Occipital lobe (tissue), 1 donor: ENCODE measurements at regions not wholly inside any gene's neighbourhood (a gene's known extent, or its start where the extent isn't known, plus 50 kb on each side); places are given as distances from the start of the nearest gene placed in this dataset.
"Not testable (repeated sequence)": the region's sequence is repeated elsewhere in the genome, so short reads cannot be mapped to it uniquely, and the experiment has no call there.

Experiments used
- DNase-seq: peaks from one replicate; lab custom pipeline; 2025; lab: John Stamatoyannopoulos, UW

- DNase-seq, result not testable (repeated sequence)
Observed at GRCh38 chr2:111569356-111570199, 314.4 kb downstream of the ANAPC1 start.

GRCh38 chr2:111570300-111571114 is 313.5 kb downstream of the ANAPC1 start:
- DNase-seq, result not testable (repeated sequence)

- not testable (repeated sequence) for DNase-seq
Observed at GRCh38 chr2:111574803-111575202, 309.2 kb downstream of the ANAPC1 start.

- DNase-seq, result not testable (repeated sequence)
Observed at GRCh38 chr2:111577154-111577885, 306.7 kb downstream of the ANAPC1 start.

- not testable (repeated sequence) for DNase-seq
Observed at GRCh38 chr2:111579500-111580134, 304.4 kb downstream of the ANAPC1 start.

GRCh38 chr2:111580616-111581015 is 303.4 kb downstream of the ANAPC1 start:
- DNase-seq, result not testable (repeated sequence)

- DNase-seq, result not testable (repeated sequence)
Observed at GRCh38 chr2:111582090-111582489, 301.9 kb downstream of the ANAPC1 start.

- not testable (repeated sequence) for DNase-seq
Observed at GRCh38 chr2:111583480-111583879, 300.5 kb downstream of the ANAPC1 start.

GRCh38 chr2:111584540-111584939 is 299.5 kb downstream of the ANAPC1 start:
- not testable (repeated sequence) for DNase-seq

- DNase-seq, result not testable (repeated sequence)
Observed at GRCh38 chr2:111584950-111585349, 299.0 kb downstream of the ANAPC1 start.

GRCh38 chr2:111586014-111586413 is 298.0 kb downstream of the ANAPC1 start:
- DNase-seq, result not testable (repeated sequence)

GRCh38 chr2:111595072-111595471 is 288.9 kb downstream of the ANAPC1 start:
- DNase-seq, result not testable (repeated sequence)

GRCh38 chr2:111596808-111597705 is 286.9 kb downstream of the ANAPC1 start:
- not testable (repeated sequence) for DNase-seq

- not testable (repeated sequence) for DNase-seq
Observed at GRCh38 chr2:111598944-111599343, 285.0 kb downstream of the ANAPC1 start.

GRCh38 chr2:111602259-111602658 is 281.7 kb downstream of the ANAPC1 start:
- not testable (repeated sequence) for DNase-seq

- not testable (repeated sequence) for DNase-seq
Observed at GRCh38 chr2:111605798-111606197, 278.2 kb downstream of the ANAPC1 start.

- DNase-seq, result not testable (repeated sequence)
Observed at GRCh38 chr2:111606632-111607031, 277.4 kb downstream of the ANAPC1 start.

GRCh38 chr2:111609146-111609844 is 274.7 kb downstream of the ANAPC1 start:
- not testable (repeated sequence) for DNase-seq

GRCh38 chr2:111610035-111610434 is 274.0 kb downstream of the ANAPC1 start:
- not testable (repeated sequence) for DNase-seq
